HEK293 (cell line): ENCODE measurements at regions not wholly inside any gene's neighbourhood (a gene's known extent, or its start where the extent isn't known, plus 50 kb on each side); places are given as distances from the start of the nearest gene placed in this dataset.

Experiments
- ATF2 ChIP-seq: fragments of 450-650 bp; formaldehyde crosslinking; IDR thresholded peaks from 2 replicates; pipeline ENCODE4 v1.5.1; 2016; ENCODE audit warnings: missing biosample characterization, missing genetic modification characterization, low read depth
- CTCF ChIP-seq: fragments of 450-650 bp; formaldehyde crosslinking; IDR thresholded peaks from 2 replicates; pipeline ENCODE4 v1.5.1; 2016; ENCODE audit warnings: missing biosample characterization, missing genetic modification characterization
- KLF8 ChIP-seq: fragments of 450-650 bp; formaldehyde crosslinking; IDR thresholded peaks from 2 replicates; pipeline ENCODE4 v1.5.1; 2016; ENCODE audit warnings: missing biosample characterization, missing genetic modification characterization
- RBAK ChIP-seq: fragments of 450-650 bp; formaldehyde crosslinking; IDR thresholded peaks from 2 replicates; pipeline ENCODE4 v1.5.1; 2016; ENCODE audit warnings: missing biosample characterization, missing genetic modification characterization
- REST ChIP-seq: fragments of 450-650 bp; formaldehyde crosslinking; IDR thresholded peaks from 2 replicates; pipeline ENCODE4 v1.5.1; 2016; ENCODE audit warnings: missing biosample characterization, missing genetic modification characterization
- ZBTB49 ChIP-seq: fragments of 450-650 bp; formaldehyde crosslinking; IDR thresholded peaks from 2 replicates; pipeline ENCODE4 v1.5.1; 2016; ENCODE audit warnings: missing biosample characterization, missing genetic modification characterization, low read depth
- ZFP41 ChIP-seq: fragments of 450-650 bp; formaldehyde crosslinking; IDR thresholded peaks from 2 replicates; pipeline ENCODE4 v1.5.1; 2016; ENCODE audit warnings: missing biosample characterization, missing genetic modification characterization, borderline replicate concordance
- ZNF10 ChIP-seq: fragments of 450-650 bp; formaldehyde crosslinking; IDR thresholded peaks from 2 replicates; pipeline ENCODE4 v1.5.1; 2017; ENCODE audit warnings: missing biosample characterization, missing genetic modification characterization
- ZNF18 ChIP-seq: fragments of 450-650 bp; formaldehyde crosslinking; IDR thresholded peaks from 2 replicates; pipeline ENCODE4 v1.5.1; 2016; ENCODE audit warnings: missing biosample characterization, missing genetic modification characterization
- ZNF274 ChIP-seq, 2 experiments: fragments of 200-500 bp in 1 of 2; fragments of 450-650 bp in 1 of 2; sonication (Bioruptor generic) in 1 of 2; formaldehyde crosslinking in 1 of 2; IDR thresholded peaks; 2 replicates each; pipeline versions ENCODE4 v1.5.1 to v1.6.1; 2014 to 2016; ENCODE audit warnings: borderline replicate concordance in 1 of 2, inconsistent platforms in 1 of 2, low read length in 1 of 2, missing biosample characterization in 1 of 2, missing genetic modification characterization in 1 of 2
- ZNF324 ChIP-seq: fragments of 450-650 bp; formaldehyde crosslinking; IDR thresholded peaks from 2 replicates; pipeline ENCODE4 v1.5.1; 2016; ENCODE audit warnings: missing biosample characterization, missing genetic modification characterization
- ZNF423 ChIP-seq: fragments of 450-650 bp; formaldehyde crosslinking; IDR thresholded peaks from 2 replicates; pipeline ENCODE4 v1.5.1; 2016; ENCODE audit warnings: missing biosample characterization, missing genetic modification characterization
- ZNF555 ChIP-seq: fragments of 450-650 bp; formaldehyde crosslinking; conservative IDR thresholded peaks from 2 replicates; pipeline ENCODE4 v1.5.1; 2017; ENCODE audit warnings: missing biosample characterization, mild to moderate bottlenecking, missing genetic modification characterization, inconsistent platforms

- TF ChIP-seq CTCF (tag by site-specific recombination) = no peak
- TF ChIP-seq ZFP41 = no peak
- TF ChIP-seq ZNF274 (IDR thresholded peaks at IDR 0.05; ENCODE audit: low read length) = no peak
- TF ChIP-seq ZNF274 (tag by site-specific recombination; IDR thresholded peaks at IDR 0.05; ENCODE audit: borderline replicate concordance) = no peak
- no peak for TF ChIP-seq ZNF10 (tag by site-specific recombination)
- TF ChIP-seq ZNF423 (tag by site-specific recombination) = no peak
- TF ChIP-seq ZNF555 = no peak
- no peak for TF ChIP-seq ZBTB49
- no peak for TF ChIP-seq ZNF324
- TF ChIP-seq KLF8 (tag by site-specific recombination) = no peak
- TF ChIP-seq RBAK (tag by site-specific recombination) = no peak
- TF ChIP-seq ATF2 (tag by site-specific recombination) = no peak
- TF ChIP-seq REST (tag by site-specific recombination) = no peak
- TF ChIP-seq ZNF18 = no peak
Observed at GRCh38 chr16:66198641-66199040, 167.8 kb upstream of the CDH5 start.
